Bronchial epithelial cell (primary cell): ENCODE measurements at regions not wholly inside any gene's neighbourhood (a gene's known extent, or its start where the extent isn't known, plus 50 kb on each side); places are given as distances from the start of the nearest gene placed in this dataset.
A peak's percentile ranks its signal among the peaks of the same experiment; 100 is the strongest.

Experiments
- DNase-seq: peaks from one replicate; pipeline ENCODE4 v3.0.0-alpha.2; 2010; ENCODE audit warnings: low read depth
- FAIRE-seq: peaks from 2 replicates; lab custom pipeline; 2011; peaks lifted over from hg19 to GRCh38; lab: Jason Lieb, UNC
- H3K27me3 ChIP-seq: 2 replicates; pipeline ENCODE4 v1.5.1; 2011; ENCODE audit warnings: low read length; ENCODE audit not compliant: control insufficient read depth, insufficient read depth
- H3K36me3 ChIP-seq: 2 replicates; pipeline ENCODE4 v1.5.1; 2011; ENCODE audit warnings: low read length; ENCODE audit not compliant: control insufficient read depth, insufficient read depth
- H3K4me3 ChIP-seq: 2 replicates; pipeline ENCODE4 v1.5.1; 2011; ENCODE audit warnings: mild to moderate bottlenecking, low read depth, low read length, control low read depth
- TF ChIP-seq, protein P1 (sequence below): IDR thresholded peaks from 2 replicates; pipeline ENCODE4 v1.5.1; 2011; ENCODE audit warnings: mild to moderate bottlenecking, moderate library complexity, low read length, control low read depth, inconsistent platforms; ENCODE audit not compliant: insufficient read depth, severe bottlenecking

DNA sequence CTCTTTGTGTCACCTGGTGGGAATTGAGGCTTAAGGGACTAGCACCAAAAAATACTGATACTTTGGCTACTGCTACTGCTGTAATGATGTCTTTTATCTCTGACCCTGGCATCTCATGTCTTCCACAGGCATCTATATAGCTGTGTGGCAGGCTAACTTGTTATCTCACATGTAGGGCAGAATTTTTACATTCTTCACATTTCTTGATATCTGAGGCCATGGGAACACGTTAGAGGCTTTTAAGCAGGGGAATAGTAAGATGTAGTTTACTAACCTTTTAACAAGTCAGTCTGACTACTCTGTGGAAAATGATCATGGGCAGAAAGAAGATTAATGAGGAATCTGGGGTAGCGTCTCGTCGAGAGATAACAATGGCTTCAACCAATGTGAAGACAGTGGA lies 498.4 kb downstream of the PCNX1 start:
- no peak for FAIRE-seq
- TF ChIP-seq, protein P1, sequence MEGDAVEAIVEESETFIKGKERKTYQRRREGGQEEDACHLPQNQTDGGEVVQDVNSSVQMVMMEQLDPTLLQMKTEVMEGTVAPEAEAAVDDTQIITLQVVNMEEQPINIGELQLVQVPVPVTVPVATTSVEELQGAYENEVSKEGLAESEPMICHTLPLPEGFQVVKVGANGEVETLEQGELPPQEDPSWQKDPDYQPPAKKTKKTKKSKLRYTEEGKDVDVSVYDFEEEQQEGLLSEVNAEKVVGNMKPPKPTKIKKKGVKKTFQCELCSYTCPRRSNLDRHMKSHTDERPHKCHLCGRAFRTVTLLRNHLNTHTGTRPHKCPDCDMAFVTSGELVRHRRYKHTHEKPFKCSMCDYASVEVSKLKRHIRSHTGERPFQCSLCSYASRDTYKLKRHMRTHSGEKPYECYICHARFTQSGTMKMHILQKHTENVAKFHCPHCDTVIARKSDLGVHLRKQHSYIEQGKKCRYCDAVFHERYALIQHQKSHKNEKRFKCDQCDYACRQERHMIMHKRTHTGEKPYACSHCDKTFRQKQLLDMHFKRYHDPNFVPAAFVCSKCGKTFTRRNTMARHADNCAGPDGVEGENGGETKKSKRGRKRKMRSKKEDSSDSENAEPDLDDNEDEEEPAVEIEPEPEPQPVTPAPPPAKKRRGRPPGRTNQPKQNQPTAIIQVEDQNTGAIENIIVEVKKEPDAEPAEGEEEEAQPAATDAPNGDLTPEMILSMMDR, result no peak
- no peak for DNase-seq
- Histone ChIP-seq H3K4me3 (no peak overlapping the region), H3K36me3 (no peaks in the 10 kb centered on the region), H3K27me3 (no peaks in the 10 kb centered on the region)

DNA sequence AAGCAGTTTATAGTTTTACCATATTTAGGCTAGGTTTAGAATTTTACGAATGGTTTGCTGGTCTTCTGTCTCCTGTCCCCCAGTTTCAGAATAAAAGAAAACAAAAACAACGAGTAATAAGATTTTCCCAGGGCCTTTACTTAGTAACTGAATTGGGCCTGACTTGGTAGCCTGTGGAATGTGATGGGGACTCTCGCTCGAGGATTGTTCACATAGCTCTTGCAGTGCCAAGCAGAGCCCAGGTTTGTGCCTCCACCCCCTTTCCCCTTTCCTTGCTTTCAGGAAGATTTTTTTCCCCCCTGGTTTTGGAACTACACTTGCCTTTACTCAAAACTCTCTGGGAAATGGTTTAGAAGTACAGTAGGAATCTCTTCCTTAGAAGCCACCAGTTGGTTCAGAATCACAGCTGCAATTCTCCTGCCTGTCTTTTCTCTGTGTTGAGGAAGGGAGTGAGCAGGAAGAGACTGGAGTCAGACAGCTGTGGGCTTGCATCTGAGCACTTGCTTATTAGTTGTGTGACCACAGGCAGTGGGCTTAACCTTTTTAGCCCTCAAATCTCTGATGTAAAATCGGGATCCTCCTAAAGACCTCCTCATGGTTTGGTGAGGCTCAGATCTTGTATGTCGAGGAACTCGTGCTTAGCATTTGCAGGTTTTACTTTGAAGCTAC lies 501.2 kb downstream of the PCNX1 start:
- Histone ChIP-seq H3K36me3 (no peaks in the 10 kb centered on the region), H3K27me3 (no peaks in the 10 kb centered on the region), H3K4me3 (no peak overlapping the region)
- no peak for DNase-seq
- no peak for FAIRE-seq
- TF ChIP-seq, protein P1, result no peak

- TF ChIP-seq, protein P1, result no peak
- DNase-seq, result no peak
- Histone ChIP-seq H3K27me3 (no peaks in the 10 kb centered on the region), H3K36me3 (no peaks in the 10 kb centered on the region), H3K4me3 (no peak overlapping the region)
- no peak for FAIRE-seq
These were observed 503.5 kb downstream of the PCNX1 start for GRCh38 chr14:71410578-71411284.

- FAIRE-seq (no peak), DNase-seq (no peak)
- TF ChIP-seq, protein P1, result no peak
- Histone ChIP-seq H3K27me3 (no peaks in the 10 kb centered on the region), H3K36me3 (no peaks in the 10 kb centered on the region), H3K4me3 (no peak overlapping the region)
These were observed 504.0 kb downstream of the PCNX1 start for GRCh38 chr14:71411285-71411595.

DNA sequence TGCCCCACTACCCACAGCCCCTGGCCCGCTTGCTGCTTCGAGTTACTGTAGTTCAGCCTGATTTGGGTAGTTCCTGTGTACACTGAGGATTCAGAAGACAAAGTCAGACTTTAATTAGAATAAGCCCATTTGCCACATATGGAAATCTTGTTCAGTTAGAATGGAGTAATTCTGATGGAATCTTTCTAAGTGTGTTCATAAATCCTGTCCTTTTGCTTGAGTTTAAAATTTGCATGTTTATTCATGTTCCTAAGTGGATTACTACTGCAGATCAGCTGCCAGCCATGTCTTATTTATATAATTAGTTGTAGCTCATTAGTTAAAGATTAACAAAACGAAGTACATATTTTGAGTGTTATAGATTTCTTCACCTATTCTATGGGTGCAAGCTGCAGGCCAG lies 504.5 kb downstream of the PCNX1 start:
- DNase-seq (peak; percentile 20), FAIRE-seq (no peak)

More for the DNA sequence above, 504.5 kb downstream of the PCNX1 start:
- Histone ChIP-seq H3K36me3 (no peaks in the 10 kb centered on the region), H3K27me3 (no peaks in the 10 kb centered on the region), H3K4me3 (no peak overlapping the region)
- TF ChIP-seq, protein P1, result no peak
